Lung (tissue), 11 donors: ENCODE measurements at regions not wholly inside any gene's neighbourhood (a gene's known extent, or its start where the extent isn't known, plus 50 kb on each side); places are given as distances from the start of the nearest gene placed in this dataset.

Source experiments
- ATAC-seq: fragments of 200-7000 bp; cut with Tn5 transposase; one replicate; pipeline ENCODE4 v1.9.1; 2020; ENCODE audit warnings: moderate number of reproducible peaks; ENCODE audit not compliant: insufficient read depth, low FRiP score
- DNase-seq, 3 donors: peaks; one replicate each; pipeline ENCODE4 v3.0.0-alpha.2; 2013 to 2017
- H3K27ac ChIP-seq, 2 donors: one replicate each; pipeline ENCODE4 v1.5.1; 2013; ENCODE audit warnings: mild to moderate bottlenecking in 2 of 2, moderate library complexity in 2 of 2, control low read depth in 1 of 2, inconsistent platforms in 1 of 2, low read depth in 1 of 2, low read length in 1 of 2
- H3K27me3 ChIP-seq, 3 donors: one replicate each; pipeline ENCODE4 v1.5.1; 2013; ENCODE audit warnings: low read length in 2 of 3; ENCODE audit not compliant: control insufficient read depth in 3 of 3, insufficient read depth in 3 of 3
- H3K36me3 ChIP-seq, 4 donors: one replicate each; pipeline ENCODE4 v1.5.1; 2013; ENCODE audit warnings: low read length in 4 of 4, mild to moderate bottlenecking in 1 of 4, moderate library complexity in 1 of 4; ENCODE audit not compliant: control insufficient read depth in 4 of 4, insufficient read depth in 4 of 4
- H3K4me1 ChIP-seq, 5 donors: one replicate each; pipeline ENCODE4 v1.5.1; 2013; ENCODE audit warnings: low read length in 5 of 5, mild to moderate bottlenecking in 2 of 5, moderate library complexity in 1 of 5; ENCODE audit not compliant: control insufficient read depth in 5 of 5, insufficient read depth in 5 of 5
- H3K4me3 ChIP-seq: one replicate; pipeline ENCODE4 v1.5.1; 2013; ENCODE audit warnings: mild to moderate bottlenecking, control low read depth, moderate library complexity
- H3K9ac ChIP-seq, 2 donors: one replicate each; pipeline ENCODE4 v1.5.1; 2013; ENCODE audit warnings: low read length in 2 of 2, control low read depth in 1 of 2; ENCODE audit not compliant: insufficient read depth in 1 of 2
- H3K9me3 ChIP-seq, 4 donors: one replicate each; pipeline ENCODE4 v1.5.1; 2013; ENCODE audit warnings: low read length in 3 of 4, mild to moderate bottlenecking in 1 of 4, moderate library complexity in 1 of 4; ENCODE audit not compliant: control insufficient read depth in 4 of 4, insufficient read depth in 3 of 4
- CTCF ChIP-seq: IDR thresholded peaks from 2 replicates; pipeline ENCODE4 v1.5.1; 2012; ENCODE audit warnings: mild to moderate bottlenecking; ENCODE audit errors: control extremely low read depth, extremely low read depth
- WGBS, 2 donors: extraction: QIAGEN DNeasy Blood & Tissue Kit; methylation state at CpG; one replicate each; pipeline ENCODE4 v1.1.7; 2013; 5-methylcytosine and 5-hydroxymethylcytosine counted together
- donor health status: control.
- donor health status: control.
- donor health status: Bipolar disorder and iron deficiency.
- donor health status: healthy.
- donor health status: DM: yes; HTN: yes; CAD: no.

DNA sequence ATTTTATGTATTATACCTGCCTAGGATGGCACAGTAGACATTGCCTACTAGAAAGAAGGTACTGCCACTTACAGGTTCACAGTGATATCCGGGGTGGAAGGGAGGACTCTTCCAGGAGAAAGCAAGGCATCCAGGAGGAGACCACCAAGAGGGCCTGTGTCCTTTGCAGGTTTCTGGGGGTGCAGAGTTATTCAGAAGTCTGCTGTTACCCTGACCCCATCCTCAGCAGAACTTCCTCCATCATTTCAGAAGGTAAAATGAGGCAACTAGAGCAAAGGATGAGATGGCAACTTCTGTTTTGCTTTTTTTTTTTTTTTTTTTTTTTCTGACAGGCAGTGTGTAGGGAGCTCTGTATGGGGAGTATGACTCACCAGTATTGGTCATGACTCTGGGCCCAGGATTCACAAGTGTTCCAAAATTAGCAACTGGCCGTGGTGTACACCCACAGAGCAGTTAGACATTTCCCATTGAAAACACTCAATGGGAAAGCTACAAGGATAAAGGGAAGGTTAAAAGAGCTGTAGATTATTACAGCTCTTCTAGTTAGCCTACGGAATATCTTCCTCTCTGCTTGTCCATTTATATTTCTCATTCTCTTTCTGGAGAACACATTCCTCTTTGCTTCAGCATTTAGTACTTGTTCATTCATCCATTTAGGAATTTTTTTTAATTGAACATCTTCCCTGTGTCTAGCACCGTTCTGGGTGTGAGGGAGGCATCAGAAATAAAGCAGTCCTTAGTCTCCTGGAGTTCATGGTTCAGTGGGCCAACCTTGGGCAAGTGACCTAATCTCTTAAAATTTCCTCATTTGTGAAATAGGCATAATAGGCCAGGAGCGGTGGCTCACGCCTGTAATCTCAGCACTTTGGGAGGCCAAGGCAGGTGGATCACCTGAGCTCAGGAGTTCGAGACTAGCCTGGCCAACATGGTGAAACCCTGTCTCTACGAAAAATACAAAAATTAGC lies 50.5 kb upstream of the PPP2R5A start:
- ATAC-seq (peak; percentile 90), DNase-seq (no peak)
- Histone ChIP-seq H3K4me1 (peaks cover 0 to 22% (median 11%) of the 10 kb centered on the region in 5 donors), H3K4me3 (no peak overlapping the region), H3K27ac (peak overlapping the region in 1 of 2 donors; percentile 84), H3K9ac (no peak overlapping the region), H3K9me3 (no peaks in the 10 kb centered on the region), H3K36me3 (no peaks in the 10 kb centered on the region), H3K27me3 (no peaks in the 10 kb centered on the region)
- 75 to 78% methylated on average over 8 of the region's 8 CpGs for WGBS, 2 donors
- TF ChIP-seq CTCF = no peak
